ENCODE measurements at regions not wholly inside any gene's neighbourhood (a gene's known extent, or its start where the extent isn't known, plus 50 kb on each side); places are given as distances from the start of the nearest gene placed in this dataset.

GRCh38 chr16:51436742-51437141 lies 285.7 kb upstream of the SALL1 start:
- H3K27ac ChIP-seq (ENCODE audit: insufficient read depth, low read depth, low read length, poor library complexity, severe bottlenecking): no peak overlapping the region
- H3K36me3 ChIP-seq (ENCODE audit: control insufficient read depth, insufficient read depth, low read length): no peaks in the 10 kb centered on the region

DNA sequence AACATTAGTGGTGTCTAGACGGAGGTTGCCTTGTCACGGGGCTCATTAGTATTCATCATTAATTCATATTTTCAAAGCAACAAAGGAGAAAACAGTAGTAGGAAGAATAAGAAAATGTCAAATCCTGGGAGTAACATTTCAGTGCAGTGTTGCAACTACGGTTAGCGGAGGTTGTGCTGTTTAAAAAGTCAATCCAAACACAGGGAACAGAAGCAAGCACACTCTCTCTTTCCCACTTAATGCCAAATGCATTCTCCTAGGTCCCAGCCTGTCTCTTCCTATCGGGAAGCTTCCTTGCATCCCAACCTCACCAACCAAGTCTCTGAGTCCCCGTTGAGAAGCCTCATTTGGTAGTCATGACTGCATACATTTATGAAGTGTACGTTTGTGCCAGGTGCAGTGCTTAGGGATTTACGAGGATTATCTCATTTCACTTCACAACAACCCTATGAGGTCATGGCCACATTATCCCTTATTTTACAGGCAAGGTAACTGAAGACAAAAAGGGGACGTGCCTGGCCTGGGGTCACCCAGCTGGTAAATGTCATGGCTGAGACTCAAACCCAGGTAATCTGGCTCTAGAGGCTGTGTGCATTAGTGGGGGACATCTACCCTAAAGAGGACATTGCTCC lies 283.6 kb upstream of the SALL1 start:
- H3K27ac ChIP-seq (ENCODE audit: insufficient read depth, low read depth, low read length, poor library complexity, severe bottlenecking): no peak overlapping the region
- no peaks in the 10 kb centered on the region for H3K36me3 ChIP-seq (ENCODE audit: control insufficient read depth, insufficient read depth, low read length)
- no peaks in the 10 kb centered on the region for H3K9me3 ChIP-seq (ENCODE audit: control insufficient read depth, low read length)
- 79 to 80% methylated on average over 7 to 9 of the region's 9 CpGs for WGBS, 2 experiments
- H3K4me3 ChIP-seq (ENCODE audit: insufficient read depth, low read depth, low read length): no peak overlapping the region
- H3K27me3 ChIP-seq (ENCODE audit: control insufficient read depth, insufficient read depth, low read length, poor library complexity, severe bottlenecking): no peaks in the 10 kb centered on the region
- peaks cover 7% of the 10 kb centered on the region for H3K4me1 ChIP-seq (ENCODE audit: control insufficient read depth, insufficient read depth, low read length)

More at GRCh38 chr16:51436742-51437141, 285.7 kb upstream of the SALL1 start:
- no peaks in the 10 kb centered on the region for H3K9me3 ChIP-seq (ENCODE audit: control insufficient read depth, low read length)
- H3K4me3 ChIP-seq (ENCODE audit: insufficient read depth, low read depth, low read length): no peak overlapping the region
- no peaks in the 10 kb centered on the region for H3K27me3 ChIP-seq (ENCODE audit: control insufficient read depth, insufficient read depth, low read length, poor library complexity, severe bottlenecking)
- peaks cover 16% of the 10 kb centered on the region for H3K4me1 ChIP-seq (ENCODE audit: control insufficient read depth, insufficient read depth, low read length)
- WGBS, 2 experiments: 75 to 86% methylated on average over 1 of the region's 1 CpG

DNA sequence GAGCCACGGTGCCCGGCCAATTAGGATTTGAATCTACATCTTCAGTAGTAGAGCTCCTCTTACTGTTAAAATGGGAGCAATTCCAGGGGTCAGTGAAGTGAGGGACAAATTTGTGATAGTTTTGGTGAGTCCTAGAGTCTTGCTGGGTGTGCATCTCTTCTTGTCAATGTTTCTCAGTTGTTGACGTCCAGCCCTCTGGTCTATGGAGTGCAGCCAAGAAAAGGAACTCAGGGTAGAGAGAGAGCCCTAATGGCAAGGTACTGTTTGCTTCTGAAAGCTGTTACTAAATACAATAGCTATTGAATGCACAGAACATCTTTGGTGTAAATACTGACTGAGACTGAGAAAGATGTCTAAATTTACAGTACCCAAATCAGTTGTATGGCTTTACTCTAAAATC lies 282.5 kb upstream of the SALL1 start:
- no peaks in the 10 kb centered on the region for H3K27me3 ChIP-seq (ENCODE audit: control insufficient read depth, insufficient read depth, low read length, poor library complexity, severe bottlenecking)
- no peaks in the 10 kb centered on the region for H3K9me3 ChIP-seq (ENCODE audit: control insufficient read depth, low read length)
- no peak overlapping the region for H3K27ac ChIP-seq (ENCODE audit: insufficient read depth, low read depth, low read length, poor library complexity, severe bottlenecking)
- H3K36me3 ChIP-seq (ENCODE audit: control insufficient read depth, insufficient read depth, low read length): no peaks in the 10 kb centered on the region
- peaks cover 7% of the 10 kb centered on the region for H3K4me1 ChIP-seq (ENCODE audit: control insufficient read depth, insufficient read depth, low read length)
- H3K4me3 ChIP-seq (ENCODE audit: insufficient read depth, low read depth, low read length): no peak overlapping the region
- 63 to 64% methylated on average over 3 of the region's 3 CpGs for WGBS, 2 experiments

DNA sequence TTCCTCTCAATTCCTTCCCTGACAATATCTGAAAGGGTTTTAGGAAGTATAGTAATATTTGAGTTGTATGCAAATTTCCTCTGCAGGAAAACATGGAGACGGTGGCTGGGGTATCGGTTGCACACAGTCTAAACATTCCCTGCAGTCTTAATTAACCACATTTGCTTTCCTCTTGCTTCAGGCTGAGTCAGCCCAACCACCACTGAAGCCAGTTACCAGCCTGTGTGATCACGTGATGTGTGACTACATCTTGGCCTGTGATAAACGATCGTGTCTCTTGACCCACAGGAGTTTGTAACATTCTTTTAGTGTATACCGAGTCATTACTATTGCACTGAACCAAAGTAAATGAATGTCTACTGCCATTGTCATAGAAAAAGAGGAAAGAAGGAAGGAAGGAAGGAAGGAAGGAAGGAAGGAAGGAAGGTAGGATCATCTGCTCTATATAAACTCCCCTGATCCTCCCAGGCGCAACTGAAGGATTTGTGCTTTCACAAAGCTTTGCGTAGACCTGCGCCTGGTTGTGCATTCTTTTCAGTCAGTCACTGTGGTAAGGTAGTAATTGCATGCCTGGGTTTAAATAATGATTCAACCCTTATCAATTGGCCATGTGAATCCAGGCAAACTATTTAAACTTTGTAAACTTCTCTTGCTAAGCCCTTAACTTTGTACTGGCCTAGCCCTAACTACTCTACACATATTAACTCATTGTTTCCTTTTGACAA lies 280.6 kb upstream of the SALL1 start:
- Histone ChIP-seq H3K27me3 (ENCODE audit: control insufficient read depth, insufficient read depth, low read length, poor library complexity, severe bottlenecking) (no peaks in the 10 kb centered on the region), H3K27ac (ENCODE audit: insufficient read depth, low read depth, low read length, poor library complexity, severe bottlenecking) (no peak overlapping the region), H3K4me1 (ENCODE audit: control insufficient read depth, insufficient read depth, low read length) (peaks cover 7% of the 10 kb centered on the region), H3K4me3 (ENCODE audit: insufficient read depth, low read depth, low read length) (no peak overlapping the region), H3K36me3 (ENCODE audit: control insufficient read depth, insufficient read depth, low read length) (no peaks in the 10 kb centered on the region), H3K9me3 (ENCODE audit: control insufficient read depth, low read length) (no peaks in the 10 kb centered on the region)
- 88 to 89% methylated on average over 9 of the region's 9 CpGs for WGBS, 2 experiments

- peaks cover 14% of the 10 kb centered on the region for H3K4me1 ChIP-seq (ENCODE audit: control insufficient read depth, insufficient read depth, low read length)
- no peak overlapping the region for H3K4me3 ChIP-seq (ENCODE audit: insufficient read depth, low read depth, low read length)
- H3K9me3 ChIP-seq (ENCODE audit: control insufficient read depth, low read length): no peaks in the 10 kb centered on the region
- no peak overlapping the region for H3K27ac ChIP-seq (ENCODE audit: insufficient read depth, low read depth, low read length, poor library complexity, severe bottlenecking)
- WGBS, 2 experiments: 84 to 87% methylated on average over 3 of the region's 3 CpGs
- H3K36me3 ChIP-seq (ENCODE audit: control insufficient read depth, insufficient read depth, low read length): no peaks in the 10 kb centered on the region
- no peaks in the 10 kb centered on the region for H3K27me3 ChIP-seq (ENCODE audit: control insufficient read depth, insufficient read depth, low read length, poor library complexity, severe bottlenecking)
These were observed 279.8 kb upstream of the SALL1 start for GRCh38 chr16:51430716-51431369.

DNA sequence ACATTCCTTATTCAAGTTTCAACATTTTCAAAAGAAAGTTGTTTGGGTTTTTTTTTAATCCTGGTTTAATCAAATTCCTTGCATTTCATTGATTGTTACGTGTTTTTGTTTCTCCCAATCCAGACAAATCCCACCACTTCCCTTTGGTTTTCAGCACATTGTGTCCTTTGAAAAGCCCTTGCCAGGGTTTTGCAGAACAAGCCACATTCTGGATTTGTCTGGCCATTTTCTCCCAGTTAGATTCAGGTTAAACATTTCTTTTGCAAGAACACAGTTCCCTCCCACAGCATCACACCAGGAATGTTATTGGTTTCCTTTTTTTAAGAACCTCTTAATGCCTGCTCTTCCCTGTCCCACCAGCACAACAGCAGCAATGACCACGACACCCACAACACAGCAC lies 278.0 kb upstream of the SALL1 start:
- H3K9me3 ChIP-seq (ENCODE audit: control insufficient read depth, low read length): no peaks in the 10 kb centered on the region
- peaks cover 14% of the 10 kb centered on the region for H3K4me1 ChIP-seq (ENCODE audit: control insufficient read depth, insufficient read depth, low read length)
- 89 to 94% methylated on average over 1 of the region's 2 CpGs for WGBS, 2 experiments
- no peak overlapping the region for H3K27ac ChIP-seq (ENCODE audit: insufficient read depth, low read depth, low read length, poor library complexity, severe bottlenecking)
- H3K36me3 ChIP-seq (ENCODE audit: control insufficient read depth, insufficient read depth, low read length): no peaks in the 10 kb centered on the region
- no peak overlapping the region for H3K4me3 ChIP-seq (ENCODE audit: insufficient read depth, low read depth, low read length)
- no peaks in the 10 kb centered on the region for H3K27me3 ChIP-seq (ENCODE audit: control insufficient read depth, insufficient read depth, low read length, poor library complexity, severe bottlenecking)

GRCh38 chr16:51427085-51427484 lies 276.0 kb upstream of the SALL1 start:
- 81 to 89% methylated on average over 1 of the region's 1 CpG for WGBS, 2 experiments
- no peaks in the 10 kb centered on the region for H3K36me3 ChIP-seq (ENCODE audit: control insufficient read depth, insufficient read depth, low read length)
- no peaks in the 10 kb centered on the region for H3K9me3 ChIP-seq (ENCODE audit: control insufficient read depth, low read length)
- H3K27me3 ChIP-seq (ENCODE audit: control insufficient read depth, insufficient read depth, low read length, poor library complexity, severe bottlenecking): no peaks in the 10 kb centered on the region
- H3K4me3 ChIP-seq (ENCODE audit: insufficient read depth, low read depth, low read length): no peak overlapping the region
- H3K4me1 ChIP-seq (ENCODE audit: control insufficient read depth, insufficient read depth, low read length): peaks cover 14% of the 10 kb centered on the region
- no peak overlapping the region for H3K27ac ChIP-seq (ENCODE audit: insufficient read depth, low read depth, low read length, poor library complexity, severe bottlenecking)

DNA sequence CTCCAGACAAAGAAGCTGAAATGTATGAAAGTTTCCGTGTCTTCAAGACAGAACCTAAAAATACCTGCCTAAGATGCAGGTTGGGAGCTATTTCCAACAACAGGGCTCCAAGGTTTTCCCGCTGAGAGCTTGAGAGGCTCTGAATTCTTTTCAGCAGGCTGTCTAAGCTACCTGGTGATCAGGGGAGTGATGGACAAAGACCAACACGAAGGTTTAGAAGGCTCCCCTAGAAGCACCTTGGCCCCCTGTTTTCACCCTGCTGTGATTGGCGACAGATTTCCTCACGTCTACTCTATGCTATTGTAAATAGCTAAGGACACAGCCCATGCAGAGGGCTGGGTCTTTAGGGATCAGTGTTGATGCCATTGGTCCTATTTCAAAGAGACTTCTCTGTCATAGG lies 275.2 kb upstream of the SALL1 start:
- Histone ChIP-seq H3K4me3 (ENCODE audit: insufficient read depth, low read depth, low read length) (no peak overlapping the region), H3K9me3 (ENCODE audit: control insufficient read depth, low read length) (no peaks in the 10 kb centered on the region), H3K36me3 (ENCODE audit: control insufficient read depth, insufficient read depth, low read length) (no peaks in the 10 kb centered on the region), H3K4me1 (ENCODE audit: control insufficient read depth, insufficient read depth, low read length) (peaks cover 9% of the 10 kb centered on the region), H3K27me3 (ENCODE audit: control insufficient read depth, insufficient read depth, low read length, poor library complexity, severe bottlenecking) (no peaks in the 10 kb centered on the region), H3K27ac (ENCODE audit: insufficient read depth, low read depth, low read length, poor library complexity, severe bottlenecking) (no peak overlapping the region)
- 16 to 19% methylated on average over 5 of the region's 5 CpGs for whole genome bisulfite sequencing, 2 experiments

DNA sequence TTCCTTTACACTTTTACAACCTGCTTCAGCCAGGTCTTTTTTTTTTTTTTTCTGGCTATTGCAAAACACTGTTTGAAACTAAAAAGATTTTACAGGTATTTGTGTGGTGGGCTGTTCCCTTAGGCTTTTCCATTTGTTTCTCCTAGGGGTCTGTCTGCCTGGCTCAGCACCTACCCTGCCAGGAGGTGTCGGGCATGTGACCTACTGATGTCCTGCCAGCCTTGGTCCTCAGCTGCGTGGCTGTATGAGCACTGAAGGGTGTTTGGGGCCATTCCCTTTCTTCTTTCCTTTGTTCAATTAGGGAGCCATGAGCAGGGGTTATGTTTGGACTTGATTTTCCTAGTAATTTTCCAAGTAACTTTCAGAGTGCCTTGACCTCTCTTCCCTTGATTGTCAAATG lies 269.2 kb upstream of the SALL1 start:
- Histone ChIP-seq H3K36me3 (ENCODE audit: control insufficient read depth, insufficient read depth, low read length) (no peaks in the 10 kb centered on the region), H3K27ac (ENCODE audit: insufficient read depth, low read depth, low read length, poor library complexity, severe bottlenecking) (no peak overlapping the region), H3K4me1 (ENCODE audit: control insufficient read depth, insufficient read depth, low read length) (no peaks in the 10 kb centered on the region), H3K4me3 (ENCODE audit: insufficient read depth, low read depth, low read length) (no peak overlapping the region), H3K9me3 (ENCODE audit: control insufficient read depth, low read length) (no peaks in the 10 kb centered on the region), H3K27me3 (ENCODE audit: control insufficient read depth, insufficient read depth, low read length, poor library complexity, severe bottlenecking) (no peaks in the 10 kb centered on the region)
- WGBS, 2 experiments: 83 to 88% methylated on average over 2 of the region's 2 CpGs

GRCh38 chr16:51419768-51420167 lies 268.7 kb upstream of the SALL1 start:
- no peaks in the 10 kb centered on the region for H3K27me3 ChIP-seq (ENCODE audit: control insufficient read depth, insufficient read depth, low read length, poor library complexity, severe bottlenecking)
- 88 to 92% methylated on average over 2 of the region's 2 CpGs for WGBS, 2 experiments
- no peak overlapping the region for H3K4me3 ChIP-seq (ENCODE audit: insufficient read depth, low read depth, low read length)

More at GRCh38 chr16:51419768-51420167, 268.7 kb upstream of the SALL1 start:
- no peaks in the 10 kb centered on the region for H3K9me3 ChIP-seq (ENCODE audit: control insufficient read depth, low read length)
- H3K27ac ChIP-seq (ENCODE audit: insufficient read depth, low read depth, low read length, poor library complexity, severe bottlenecking): no peak overlapping the region
- no peaks in the 10 kb centered on the region for H3K4me1 ChIP-seq (ENCODE audit: control insufficient read depth, insufficient read depth, low read length)
- no peaks in the 10 kb centered on the region for H3K36me3 ChIP-seq (ENCODE audit: control insufficient read depth, insufficient read depth, low read length)
